K562 (cell line): ENCODE measurements at regions not wholly inside any gene's neighbourhood (a gene's known extent, or its start where the extent isn't known, plus 50 kb on each side); places are given as distances from the start of the nearest gene placed in this dataset.

ENCODE experiments used
- ARNT ChIP-seq, 2 experiments: fragments of 450-650 bp; IDR thresholded peaks; 2 replicates each; pipeline ENCODE4 v1.6.1; 2016; ENCODE audit warnings: mild to moderate bottlenecking in 1 of 2
- CTBP1 ChIP-seq: fragments of 450-650 bp; IDR thresholded peaks from 2 replicates; pipeline ENCODE4 v1.6.1; 2016; ENCODE audit warnings: borderline replicate concordance
- DEAF1 ChIP-seq: fragments of 450-650 bp; formaldehyde crosslinking; IDR thresholded peaks from 2 replicates; pipeline ENCODE4 v1.4.0; 2020; ENCODE audit warnings: mild to moderate bottlenecking, moderate library complexity
- ESRRA ChIP-seq: fragments of 450-650 bp; IDR thresholded peaks from 2 replicates; pipeline ENCODE4 v1.6.1; 2014; ENCODE audit warnings: low read depth, mild to moderate bottlenecking, moderate library complexity, borderline replicate concordance
- HOMEZ ChIP-seq: fragments of 250-450 bp; sonication (Bioruptor Pico); IDR thresholded peaks from 2 replicates; pipeline ENCODE4 v1.4.0; 2020; ENCODE audit warnings: mild to moderate bottlenecking, moderate library complexity
- HSF4 ChIP-seq: fragments of 250-450 bp; sonication (Bioruptor Pico); IDR thresholded peaks from 2 replicates; pipeline ENCODE4 v2.1.2; 2022; ENCODE audit warnings: mild to moderate bottlenecking, moderate library complexity, borderline replicate concordance
- IRF9 ChIP-seq: fragments of 450-650 bp; IDR thresholded peaks from 2 replicates; pipeline ENCODE4 v1.6.1; 2016; ENCODE audit warnings: missing biosample characterization, missing genetic modification characterization
- SMARCA4 ChIP-seq: fragments of 450-650 bp; IDR thresholded peaks from 2 replicates; pipeline ENCODE4 v1.6.1; 2016
- SOX6 ChIP-seq: fragments of 450-650 bp; IDR thresholded peaks from 2 replicates; pipeline ENCODE4 v1.6.1; 2014; ENCODE audit warnings: mild to moderate bottlenecking
- SP1 ChIP-seq: sonication (generic); formaldehyde crosslinking; IDR thresholded peaks from 2 replicates; pipeline ENCODE4 v1.8.1; 2022; ENCODE audit warnings: mild to moderate bottlenecking, missing genetic modification reagents
- ZNF316 ChIP-seq: fragments of 450-650 bp; IDR thresholded peaks from 2 replicates; pipeline ENCODE4 v1.6.1; 2016
- ZNF507 ChIP-seq: conservative IDR thresholded peaks from 2 replicates; pipeline ENCODE4 v1.6.1; 2017; ENCODE audit warnings: missing genetic modification characterization, missing compliant biosample characterization
- ZNF512 ChIP-seq: IDR thresholded peaks from 2 replicates; pipeline ENCODE4 v1.6.1; 2016; ENCODE audit warnings: missing genetic modification characterization, missing compliant biosample characterization
- ZNF592 ChIP-seq: fragments of 450-650 bp; IDR thresholded peaks from 2 replicates; pipeline ENCODE4 v1.6.1; 2017; ENCODE audit warnings: antibody characterized with exemption, mild to moderate bottlenecking
- ZNF740 ChIP-seq, 3 experiments: fragments of 200-800 bp in 1 of 3; sonication (Bioruptor generic) in 1 of 3; sonication (generic) in 1 of 3; formaldehyde crosslinking in 1 of 3; IDR thresholded peaks; 2 replicates each; pipeline versions ENCODE4 v1.6.1 to v1.8.0; 2016 to 2022; ENCODE audit warnings: mild to moderate bottlenecking in 2 of 3, missing compliant biosample characterization in 2 of 3, missing genetic modification characterization in 2 of 3, missing genetic modification reagents in 1 of 3

- TF ChIP-seq HSF4 = no peak
- no peak; the same call in 1 of the 2 replicates for TF ChIP-seq CTBP1
- TF ChIP-seq ZNF316 = no peak
- no peak for TF ChIP-seq ESRRA
- no peak for TF ChIP-seq DEAF1 (CRISPR knock-in tag)
- TF ChIP-seq SOX6 = no peak
- no peak for TF ChIP-seq SMARCA4
- TF ChIP-seq HOMEZ = no peak
- TF ChIP-seq ZNF592 = peak; percentile 48; the same call in 1 of the 2 replicates
- TF ChIP-seq IRF9 = peak; percentile 9; the same call in 1 of the 2 replicates
- no peak for TF ChIP-seq ZNF740 (CRISPR knock-in tag; IDR thresholded peaks at IDR 0.05)
- TF ChIP-seq ZNF740 (tag; IDR thresholded peaks at IDR 0.05) = no peak
- TF ChIP-seq ARNT (IDR thresholded peaks at IDR 0.05) = peak in 1 of 2 experiments; percentile 65; a peak in 1 of 4 replicates
- no peak for TF ChIP-seq ZNF512 (tag)
- no peak for TF ChIP-seq ZNF507 (tag)
- TF ChIP-seq SP1 (CRISPR knock-in tag) = peak; percentile 38; the same call in 1 of the 2 replicates
These were observed 52.7 kb upstream of the ATP5PO start (continued) for GRCh38 chr21:33968080-33968994.
